Activated CD4-positive, alpha-beta memory T cell treated with anti-CD3 and anti-CD28 coated beads, Interleukin-2, amount 10 ng/mL, durations not matched to agents 7 days and 5 days (primary cell): ENCODE measurements at regions not wholly inside any gene's neighbourhood (a gene's known extent, or its start where the extent isn't known, plus 50 kb on each side); places are given as distances from the start of the nearest gene placed in this dataset.

Source experiments
- CTCF ChIA-PET: fragments of 350-600 bp; sonication (Branson Sonifier 250); formaldehyde crosslinking; loops from one replicate; lab custom pipeline; 2021; ENCODE audit warnings: antibody characterized with exemption, inconsistent platforms; lab: Charles Lee
- POLR2A ChIA-PET: fragments of 350-600 bp; sonication (Branson Sonifier 250); formaldehyde crosslinking; loops from one replicate; lab custom pipeline; 2021; ENCODE audit warnings: antibody characterized with exemption; lab: Charles Lee
- DNase-seq: peaks from one replicate; pipeline ENCODE4 v3.0.0-alpha.2; 2020
- H3K27ac Mint-ChIP-seq: one replicate; pipeline ENCODE4 v1.8.0; 2021; ENCODE audit warnings: mild to moderate bottlenecking, mixed read lengths
- H3K27me3 Mint-ChIP-seq: one replicate; pipeline ENCODE4 v1.8.0; 2021; ENCODE audit warnings: mixed read lengths
- H3K36me3 Mint-ChIP-seq: one replicate; pipeline ENCODE4 v1.8.0; 2021; ENCODE audit warnings: low read depth, mixed read lengths
- H3K4me1 Mint-ChIP-seq: one replicate; pipeline ENCODE4 v1.8.0; 2021; ENCODE audit warnings: mixed read lengths
- H3K4me3 Mint-ChIP-seq: one replicate; pipeline ENCODE4 v1.8.0; 2021; ENCODE audit warnings: mild to moderate bottlenecking, mixed read lengths
- H3K9me3 Mint-ChIP-seq: one replicate; pipeline ENCODE4 v1.8.0; 2021; ENCODE audit warnings: mixed read lengths

DNA sequence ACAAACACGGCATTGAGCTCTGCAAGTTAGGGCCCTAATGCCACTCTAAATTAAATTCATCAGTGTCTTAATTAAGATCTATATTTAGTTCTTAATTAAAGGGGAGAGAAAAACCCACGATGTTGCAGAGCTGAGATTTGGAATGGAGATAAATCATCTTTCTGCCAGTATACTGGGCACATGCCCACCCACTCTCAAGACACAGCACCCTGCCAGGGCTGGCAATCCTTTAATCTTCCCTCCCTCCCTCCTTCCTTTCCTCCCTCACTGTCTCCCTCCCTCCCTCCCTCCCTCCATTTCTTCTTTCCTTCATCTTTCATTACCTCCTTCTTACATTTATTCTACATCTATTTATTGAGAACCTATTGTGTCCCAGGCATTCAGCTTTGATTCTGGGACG lies 194.8 kb downstream of the BUD13 start:
- no peak overlapping the region for H3K27ac Mint-ChIP-seq
- no peak for DNase-seq
- H3K27me3 Mint-ChIP-seq = peaks cover 47% of the 10 kb centered on the region
- no peaks in the 10 kb centered on the region for H3K4me1 Mint-ChIP-seq
- no peaks in the 10 kb centered on the region for H3K9me3 Mint-ChIP-seq
- ChIA-PET POLR2A (no interaction called here), CTCF (no interaction called here)
- H3K36me3 Mint-ChIP-seq = peaks cover 2% of the 10 kb centered on the region
- H3K4me3 Mint-ChIP-seq = no peak overlapping the region

DNA sequence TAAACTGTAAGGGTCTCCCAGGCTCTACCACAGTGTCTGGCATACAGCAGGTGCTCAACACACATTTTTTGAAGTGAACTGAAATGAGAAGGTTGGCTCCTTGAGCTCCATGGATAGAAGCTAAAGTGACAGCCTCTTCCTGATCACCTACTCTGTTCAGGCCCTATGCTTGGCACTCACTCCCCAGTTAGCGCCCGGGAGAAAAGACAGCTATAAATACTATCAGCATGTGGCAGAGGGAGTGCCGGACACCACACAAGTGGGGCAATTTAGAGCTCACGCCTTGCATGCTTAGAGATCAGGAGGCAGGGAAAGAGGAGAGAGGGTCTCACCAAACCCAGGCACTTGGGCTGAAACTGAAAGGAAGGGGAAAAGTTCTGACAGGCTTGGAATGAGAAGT lies 195.5 kb downstream of the BUD13 start:
- no peaks in the 10 kb centered on the region for H3K9me3 Mint-ChIP-seq
- H3K4me3 Mint-ChIP-seq = no peak overlapping the region
- ChIA-PET CTCF (no interaction called here), POLR2A (no interaction called here)
- peaks cover 44% of the 10 kb centered on the region for H3K27me3 Mint-ChIP-seq
- H3K27ac Mint-ChIP-seq = no peak overlapping the region
- peaks cover 2% of the 10 kb centered on the region for H3K36me3 Mint-ChIP-seq
- no peak for DNase-seq
- H3K4me1 Mint-ChIP-seq = no peaks in the 10 kb centered on the region

DNA sequence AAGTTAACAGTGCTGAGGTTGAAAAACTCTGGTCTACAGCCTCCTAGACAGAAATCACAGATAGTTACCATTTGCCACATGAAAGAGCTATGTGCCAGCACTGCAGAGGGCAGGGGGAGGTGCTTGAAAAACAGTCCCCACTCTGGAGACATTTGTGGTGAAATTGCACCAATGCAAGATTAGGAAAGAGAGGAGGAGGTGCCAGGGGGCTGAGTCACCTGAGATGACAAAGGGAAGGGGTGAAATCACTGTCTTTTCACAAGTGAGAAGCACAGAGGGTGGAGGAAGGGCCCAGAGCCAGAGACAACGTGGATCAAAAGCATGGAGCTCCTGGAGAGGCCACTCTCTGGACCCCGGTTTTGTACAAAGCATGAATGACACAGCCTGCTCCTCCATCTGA lies 196.3 kb downstream of the BUD13 start:
- Mint-ChIP-seq H3K4me3 (no peak overlapping the region), H3K36me3 (peaks cover 2% of the 10 kb centered on the region), H3K9me3 (no peaks in the 10 kb centered on the region), H3K27me3 (peaks cover 37% of the 10 kb centered on the region), H3K27ac (no peak overlapping the region), H3K4me1 (no peaks in the 10 kb centered on the region)
- no peak for DNase-seq
- CTCF ChIA-PET = no interaction called here
- POLR2A ChIA-PET = no interaction called here

DNA sequence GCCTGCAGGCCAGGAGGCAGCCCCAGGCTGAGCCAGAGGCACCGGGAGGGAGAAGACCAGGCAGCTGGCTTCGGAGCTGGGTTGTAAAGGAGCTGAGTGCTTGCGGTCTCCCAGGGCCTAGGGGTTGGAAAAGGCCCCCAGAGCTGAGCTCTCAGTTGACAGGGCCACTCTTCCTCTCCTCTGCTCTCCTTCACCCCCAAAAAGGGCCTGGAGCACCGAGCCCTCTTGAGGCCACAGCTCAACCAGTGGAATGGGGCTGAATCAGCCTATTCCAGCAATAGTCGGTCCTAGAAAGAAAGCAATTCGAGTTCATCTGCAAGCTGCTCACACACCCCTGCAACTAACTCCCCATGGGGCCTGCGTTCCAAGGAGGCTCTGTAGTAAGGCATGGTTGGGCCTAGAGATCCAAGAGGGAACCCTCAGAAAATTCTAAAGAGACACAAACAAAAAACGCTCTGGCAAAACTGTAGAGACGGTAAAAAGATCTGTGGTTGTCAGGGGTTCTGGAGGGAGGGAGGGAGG lies 205.0 kb downstream of the BUD13 start:
- H3K36me3 Mint-ChIP-seq = no peaks in the 10 kb centered on the region
- no peak overlapping the region for H3K4me3 Mint-ChIP-seq
- POLR2A ChIA-PET = no interaction called here
- no peaks in the 10 kb centered on the region for H3K27me3 Mint-ChIP-seq
- no peak for DNase-seq
- CTCF ChIA-PET = no interaction called here
- no peaks in the 10 kb centered on the region for H3K9me3 Mint-ChIP-seq
- no peak overlapping the region for H3K27ac Mint-ChIP-seq
- no peaks in the 10 kb centered on the region for H3K4me1 Mint-ChIP-seq

DNA sequence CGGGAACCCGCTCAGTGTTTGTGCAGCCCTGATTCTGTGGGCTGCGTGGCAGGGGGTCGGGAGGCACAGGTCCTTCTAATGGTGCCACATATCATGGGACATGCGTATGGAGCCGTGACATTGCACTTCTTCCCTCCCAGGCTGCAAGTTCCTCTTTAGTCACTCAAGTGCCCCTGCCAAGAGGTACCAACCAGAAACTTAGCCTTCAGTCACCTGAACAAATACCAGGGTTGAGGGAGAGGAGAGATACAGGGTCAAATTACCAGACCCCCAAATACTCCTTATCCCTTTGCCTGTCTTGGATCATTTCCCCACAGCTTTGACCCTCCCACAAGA lies 209.1 kb downstream of the BUD13 start:
- ChIA-PET POLR2A (no interaction called here), CTCF (no interaction called here)
- Mint-ChIP-seq H3K4me1 (no peaks in the 10 kb centered on the region), H3K27me3 (no peaks in the 10 kb centered on the region), H3K9me3 (no peaks in the 10 kb centered on the region), H3K36me3 (no peaks in the 10 kb centered on the region), H3K4me3 (no peak overlapping the region), H3K27ac (no peak overlapping the region)
- no peak for DNase-seq

DNA sequence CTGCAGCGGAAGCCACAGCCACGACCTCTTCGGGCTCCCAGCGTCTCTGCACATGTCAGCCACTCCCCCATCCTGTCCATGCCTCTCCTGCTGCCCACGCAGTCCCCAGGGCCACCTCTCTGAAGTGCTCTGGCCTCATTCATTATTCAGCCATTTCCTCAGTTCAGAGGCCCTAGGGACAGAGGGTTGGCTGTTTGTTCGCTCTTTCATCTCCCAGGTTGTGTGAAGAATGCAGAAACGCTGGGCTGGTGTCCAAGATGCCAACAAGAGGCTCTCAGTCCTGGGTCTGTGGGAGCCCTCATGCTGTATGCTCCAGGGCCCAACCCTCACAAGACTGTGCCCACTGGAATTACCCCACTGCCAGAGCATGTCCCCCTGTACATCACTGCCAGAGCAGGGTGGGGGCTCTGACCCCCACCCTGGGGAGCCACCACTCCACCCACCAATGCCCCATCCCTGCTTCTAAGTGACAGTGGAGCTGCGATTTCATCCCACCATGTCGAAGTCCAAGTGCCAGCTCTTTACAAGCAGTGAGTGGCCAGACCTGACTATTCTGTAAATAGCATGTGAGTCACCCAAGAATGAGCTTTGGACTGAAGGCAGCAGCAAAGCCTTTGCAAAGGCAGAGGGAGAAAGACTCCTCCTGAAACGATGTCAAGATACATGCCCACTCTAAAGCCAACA lies 209.6 kb downstream of the BUD13 start:
- Mint-ChIP-seq H3K4me1 (no peaks in the 10 kb centered on the region), H3K4me3 (no peak overlapping the region), H3K9me3 (no peaks in the 10 kb centered on the region), H3K36me3 (no peaks in the 10 kb centered on the region), H3K27ac (no peak overlapping the region), H3K27me3 (no peaks in the 10 kb centered on the region)
- ChIA-PET POLR2A (no interaction called here), CTCF (no interaction called here)
- DNase-seq = no peak

DNA sequence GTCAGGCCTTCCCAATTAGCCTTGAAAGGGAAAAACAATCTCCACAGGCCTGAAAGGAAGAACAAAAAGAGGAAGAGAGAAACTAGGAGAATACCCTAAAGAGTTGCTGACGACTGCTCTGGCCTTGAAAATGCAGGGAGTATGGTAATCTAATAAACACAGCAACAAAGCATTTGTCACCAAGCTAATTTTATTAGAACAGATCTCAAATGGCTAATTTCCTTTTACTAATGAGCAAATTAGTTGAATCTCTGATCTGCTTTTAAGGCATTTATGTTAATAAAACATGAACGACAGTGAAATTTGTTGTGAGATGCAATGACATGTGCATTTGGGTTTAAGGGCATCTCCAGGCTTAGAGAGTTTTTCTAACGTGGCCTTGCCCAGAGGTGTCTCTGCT lies 212.2 kb downstream of the BUD13 start:
- ChIA-PET CTCF (no interaction called here), POLR2A (no interaction called here)
- H3K4me3 Mint-ChIP-seq = no peak overlapping the region
- no peaks in the 10 kb centered on the region for H3K4me1 Mint-ChIP-seq
- no peak overlapping the region for H3K27ac Mint-ChIP-seq
- no peak for DNase-seq
- H3K36me3 Mint-ChIP-seq = no peaks in the 10 kb centered on the region
- no peaks in the 10 kb centered on the region for H3K9me3 Mint-ChIP-seq
- H3K27me3 Mint-ChIP-seq = no peaks in the 10 kb centered on the region

DNA sequence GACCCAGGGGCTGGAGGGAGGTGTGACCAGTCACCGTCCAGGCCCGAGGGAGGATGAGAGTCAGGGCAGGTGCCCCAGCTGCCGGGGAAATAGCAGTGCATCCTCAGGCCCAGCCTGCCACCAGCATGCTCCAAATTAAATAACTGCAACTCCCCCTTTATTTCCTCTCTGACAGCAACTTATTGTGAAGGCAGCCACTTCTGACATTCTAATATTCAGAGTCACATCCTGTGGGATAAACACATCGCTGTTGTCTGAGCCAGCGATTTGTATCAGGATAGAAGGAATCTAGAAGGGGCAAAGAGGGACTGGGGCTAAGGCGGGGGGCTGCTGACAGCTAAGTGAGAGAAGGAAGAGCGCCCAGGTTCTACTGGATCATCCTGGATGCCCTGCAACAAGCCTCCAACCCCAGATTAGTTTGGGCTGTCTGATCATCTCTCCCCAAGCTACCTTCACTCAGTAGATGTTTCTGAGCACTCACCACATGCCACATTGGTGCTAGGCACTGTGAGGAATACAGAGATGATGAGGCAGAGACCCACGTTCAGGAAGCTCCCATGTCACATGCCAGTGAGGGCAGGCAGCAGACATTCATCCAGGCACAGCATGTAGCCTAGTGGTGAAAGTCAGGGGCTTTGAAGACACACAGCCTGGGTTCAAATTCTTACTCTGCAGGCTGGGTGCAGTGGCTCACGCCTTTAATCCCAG lies 214.1 kb downstream of the BUD13 start:
- Mint-ChIP-seq H3K4me1 (no peaks in the 10 kb centered on the region), H3K9me3 (no peaks in the 10 kb centered on the region), H3K4me3 (no peak overlapping the region), H3K27ac (no peak overlapping the region), H3K27me3 (no peaks in the 10 kb centered on the region), H3K36me3 (no peaks in the 10 kb centered on the region)
- CTCF ChIA-PET = no interaction called here
- no peak for DNase-seq
- POLR2A ChIA-PET = no interaction called here

DNA sequence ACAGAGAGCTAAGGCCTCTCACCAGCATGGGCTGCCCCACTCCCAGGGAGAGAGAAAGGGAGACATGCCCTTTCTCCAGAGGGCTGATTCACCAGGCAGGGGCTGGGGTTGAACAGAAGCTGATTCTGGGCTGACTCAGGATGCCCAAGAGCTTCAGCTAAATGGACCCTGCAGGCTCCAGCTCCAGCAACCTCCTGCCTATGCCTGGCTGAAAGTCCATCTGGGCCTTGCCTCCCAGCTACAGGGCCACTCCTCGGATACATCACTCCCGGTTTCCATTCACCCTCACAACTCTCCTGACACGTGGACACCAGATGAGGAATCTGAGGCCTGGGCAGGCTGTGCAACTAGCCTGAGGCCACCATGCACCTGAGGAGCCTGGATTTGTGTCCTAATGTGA lies 215.5 kb downstream of the BUD13 start:
- no peak for DNase-seq
- no peaks in the 10 kb centered on the region for H3K4me1 Mint-ChIP-seq
- H3K4me3 Mint-ChIP-seq = no peak overlapping the region
- no peaks in the 10 kb centered on the region for H3K36me3 Mint-ChIP-seq
- POLR2A ChIA-PET = no interaction called here
- CTCF ChIA-PET = no interaction called here
- no peaks in the 10 kb centered on the region for H3K9me3 Mint-ChIP-seq
- no peaks in the 10 kb centered on the region for H3K27me3 Mint-ChIP-seq
- H3K27ac Mint-ChIP-seq = no peak overlapping the region

DNA sequence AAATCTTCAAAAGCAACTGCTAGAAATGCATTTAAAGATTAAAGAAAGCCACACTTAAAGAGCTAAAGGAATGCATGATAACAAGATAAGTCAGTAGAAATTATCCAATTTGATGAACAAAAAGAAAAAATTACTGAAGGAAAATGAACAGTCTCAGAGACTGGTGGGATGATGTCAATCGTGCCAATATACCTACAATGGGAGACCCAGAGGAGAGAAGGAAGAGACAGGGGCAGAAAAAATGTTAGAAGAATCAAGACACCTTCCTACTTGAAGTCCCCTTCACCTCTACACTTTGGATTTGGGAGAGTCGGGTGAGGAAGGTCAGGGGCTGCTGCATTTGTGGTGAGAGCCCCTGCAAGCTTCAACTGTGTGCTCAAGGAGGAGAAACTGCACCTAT lies 216.3 kb downstream of the BUD13 start:
- POLR2A ChIA-PET = no interaction called here
- H3K27ac Mint-ChIP-seq = no peak overlapping the region
- no peak overlapping the region for H3K4me3 Mint-ChIP-seq
- no peaks in the 10 kb centered on the region for H3K4me1 Mint-ChIP-seq
- no peaks in the 10 kb centered on the region for H3K36me3 Mint-ChIP-seq
- no peak for DNase-seq
- H3K27me3 Mint-ChIP-seq = no peaks in the 10 kb centered on the region
- H3K9me3 Mint-ChIP-seq = no peaks in the 10 kb centered on the region
- CTCF ChIA-PET = interaction anchor here (0.6 kb wide), 1 partner anchor 218 kb away, joined by 3 read pairs; no protein-coding TSS in a partner anchor

DNA sequence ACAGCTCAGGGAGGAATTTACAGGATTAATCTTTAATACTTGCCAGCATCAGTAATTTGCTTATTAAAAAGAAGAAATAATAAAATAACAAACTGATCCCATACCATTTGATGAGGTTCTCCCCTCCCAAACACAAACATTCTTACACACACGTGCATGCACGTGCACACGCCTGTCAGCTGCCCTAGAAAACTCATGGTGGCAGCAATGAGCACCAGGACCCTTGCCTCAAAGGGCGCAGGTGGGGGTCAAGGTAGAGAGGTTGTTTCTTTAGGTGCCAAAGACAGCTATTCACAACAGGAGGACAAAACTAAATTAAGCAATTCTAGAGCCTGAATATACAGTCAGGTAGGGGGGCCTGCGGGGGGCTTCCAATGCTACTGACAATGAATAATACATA lies 219.3 kb downstream of the BUD13 start:
- CTCF ChIA-PET = no interaction called here
- DNase-seq = no peak

DNA sequence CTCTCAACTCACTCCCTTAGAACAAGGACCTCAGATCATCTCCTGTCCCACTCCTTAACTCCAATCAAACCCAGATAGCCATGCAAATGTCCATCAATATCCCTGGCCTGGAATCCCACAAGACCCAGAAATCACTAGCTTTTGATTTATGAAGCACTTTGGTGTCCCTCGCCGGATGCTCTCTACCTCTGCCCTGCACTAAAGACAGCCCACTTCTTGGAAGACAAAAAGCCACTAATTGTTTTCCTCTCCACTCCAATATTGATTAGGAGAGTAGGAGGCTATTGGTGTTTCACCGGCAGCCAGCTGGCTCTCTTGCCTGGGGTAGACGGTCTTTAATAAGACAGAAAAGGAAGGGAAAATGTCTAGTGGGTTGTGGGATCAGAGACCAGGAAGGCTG lies 221.2 kb downstream of the BUD13 start:
- no peak for DNase-seq
- CTCF ChIA-PET = no interaction called here
- H3K27me3 Mint-ChIP-seq = no peaks in the 10 kb centered on the region
- no peaks in the 10 kb centered on the region for H3K4me1 Mint-ChIP-seq
- H3K27ac Mint-ChIP-seq = no peak overlapping the region
- POLR2A ChIA-PET = no interaction called here
- no peak overlapping the region for H3K4me3 Mint-ChIP-seq
- no peaks in the 10 kb centered on the region for H3K36me3 Mint-ChIP-seq
- no peaks in the 10 kb centered on the region for H3K9me3 Mint-ChIP-seq

More for the DNA sequence above, 219.3 kb downstream of the BUD13 start:
- POLR2A ChIA-PET = no interaction called here
- Mint-ChIP-seq H3K4me3 (no peak overlapping the region), H3K9me3 (no peaks in the 10 kb centered on the region), H3K27me3 (no peaks in the 10 kb centered on the region), H3K27ac (no peak overlapping the region), H3K4me1 (no peaks in the 10 kb centered on the region), H3K36me3 (no peaks in the 10 kb centered on the region)

DNA sequence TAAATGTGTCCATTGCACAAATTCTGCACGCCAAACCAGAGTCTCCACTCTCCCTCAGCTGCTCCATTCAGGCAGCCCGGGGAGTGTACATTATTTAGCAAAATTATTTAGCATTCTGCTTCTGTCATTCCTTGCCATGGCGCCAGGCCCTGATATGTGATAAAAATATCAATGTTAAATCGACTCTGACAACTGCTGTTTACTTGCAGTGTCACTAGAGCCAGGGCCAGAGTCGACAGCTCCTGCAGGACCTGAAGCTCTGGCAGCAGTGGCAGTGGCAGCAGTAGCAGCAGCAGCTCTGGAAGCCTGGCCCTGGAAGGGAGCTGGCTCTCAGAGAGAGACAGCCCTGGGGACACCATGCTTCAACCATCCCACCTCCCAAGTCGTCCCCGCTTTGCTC lies 224.5 kb downstream of the BUD13 start:
- Mint-ChIP-seq H3K36me3 (no peaks in the 10 kb centered on the region), H3K27ac (no peak overlapping the region), H3K4me3 (no peak overlapping the region), H3K4me1 (no peaks in the 10 kb centered on the region), H3K9me3 (no peaks in the 10 kb centered on the region), H3K27me3 (no peaks in the 10 kb centered on the region)
- CTCF ChIA-PET = no interaction called here
- POLR2A ChIA-PET = no interaction called here
- DNase-seq = no peak

DNA sequence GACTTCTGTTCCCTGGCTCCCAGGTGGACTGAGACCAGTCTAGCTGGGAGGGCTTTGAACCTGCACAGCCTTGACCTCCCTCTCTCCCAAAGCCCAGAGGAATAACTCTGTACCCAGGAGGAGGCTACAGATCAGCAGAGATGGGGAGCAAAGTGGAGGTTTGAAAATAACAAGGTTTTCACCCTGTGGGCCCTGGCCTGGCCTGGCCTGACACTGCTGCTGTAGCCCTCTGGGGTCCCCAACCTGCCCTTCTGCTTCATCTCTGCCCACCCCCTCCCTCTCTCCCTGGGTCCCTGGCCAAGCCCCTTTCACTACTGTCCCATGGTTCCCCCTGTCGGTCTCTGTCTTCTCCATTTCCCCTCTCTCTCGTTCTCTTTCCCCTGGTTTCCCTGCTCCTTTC lies 225.2 kb downstream of the BUD13 start:
- no peak for DNase-seq
- Mint-ChIP-seq H3K4me1 (no peaks in the 10 kb centered on the region), H3K36me3 (no peaks in the 10 kb centered on the region), H3K4me3 (no peak overlapping the region), H3K9me3 (no peaks in the 10 kb centered on the region), H3K27ac (no peak overlapping the region), H3K27me3 (no peaks in the 10 kb centered on the region)
- ChIA-PET POLR2A (no interaction called here), CTCF (no interaction called here)
